Hindlimb muscle (tissue), 1 donor: ENCODE measurements at regions not wholly inside any gene's neighbourhood (a gene's known extent, or its start where the extent isn't known, plus 50 kb on each side); places are given as distances from the start of the nearest gene placed in this dataset.
A peak's percentile ranks its signal among the peaks of the same experiment; 100 is the strongest.
"Not testable (repeated sequence)": the region's sequence is repeated elsewhere in the genome, so short reads cannot be mapped to it uniquely, and the experiment has no call there.

Source experiments
- DNase-seq: peaks from one replicate; pipeline ENCODE4 v3.0.0-alpha.2; 2013

DNA sequence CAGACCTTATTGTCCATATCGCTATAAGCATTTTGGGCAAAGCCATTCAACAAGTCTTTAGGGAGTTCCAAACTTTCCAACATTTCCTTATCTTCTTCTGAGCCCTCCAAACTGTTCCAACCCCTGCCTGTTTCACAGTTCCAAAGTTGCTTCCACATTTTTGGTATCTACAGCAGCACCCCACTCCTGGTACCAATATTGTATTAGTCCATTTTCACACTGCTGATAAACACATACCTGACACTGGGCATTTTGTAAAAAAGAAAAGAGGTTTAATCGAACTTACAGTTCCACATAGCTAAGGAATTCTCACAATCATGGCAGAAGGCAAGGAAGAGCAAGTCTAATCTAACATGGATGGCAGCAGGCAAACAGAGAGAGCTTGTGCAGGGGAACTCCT lies 834.1 kb upstream of the GBE1 start:
- DNase-seq, result no peak

DNA sequence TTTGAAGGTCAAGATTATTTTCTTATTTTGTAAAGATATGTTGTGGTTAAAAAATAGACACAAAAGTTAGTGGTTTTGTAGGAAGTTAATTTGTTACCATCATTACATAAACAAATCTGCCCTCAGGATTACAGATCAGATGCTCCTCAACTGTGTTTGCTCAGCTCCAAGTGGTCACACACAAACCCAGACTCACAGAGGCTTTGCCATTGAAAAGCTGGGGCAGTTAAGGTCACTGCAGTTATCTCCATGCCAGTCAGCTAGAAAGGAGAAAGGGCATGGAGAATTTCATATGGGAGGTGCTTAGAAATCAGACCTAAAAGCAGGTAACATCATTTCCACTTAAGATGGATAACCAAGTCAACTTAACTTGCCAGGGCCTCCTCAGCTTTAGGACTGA lies 825.7 kb upstream of the GBE1 start:
- DNase-seq, result no peak

DNA sequence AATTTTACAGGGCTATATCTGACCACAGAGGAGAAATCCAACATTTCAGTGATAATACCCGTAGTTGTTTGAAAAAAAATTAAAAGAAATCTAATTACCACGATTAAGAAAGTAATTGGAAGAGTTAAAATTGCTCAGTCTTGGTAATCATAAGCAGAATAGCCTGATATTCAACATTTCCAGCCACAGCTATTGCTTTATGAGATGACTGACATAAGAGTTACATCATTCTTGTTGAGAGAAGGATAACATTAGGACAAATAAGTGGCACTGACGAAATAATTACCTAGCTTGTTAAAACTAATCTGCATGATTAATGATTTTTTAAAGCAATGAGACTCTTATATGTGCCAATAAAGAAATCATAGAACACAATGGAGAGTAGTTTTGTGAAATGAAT lies 825.0 kb upstream of the GBE1 start:
- DNase-seq, result no peak

DNA sequence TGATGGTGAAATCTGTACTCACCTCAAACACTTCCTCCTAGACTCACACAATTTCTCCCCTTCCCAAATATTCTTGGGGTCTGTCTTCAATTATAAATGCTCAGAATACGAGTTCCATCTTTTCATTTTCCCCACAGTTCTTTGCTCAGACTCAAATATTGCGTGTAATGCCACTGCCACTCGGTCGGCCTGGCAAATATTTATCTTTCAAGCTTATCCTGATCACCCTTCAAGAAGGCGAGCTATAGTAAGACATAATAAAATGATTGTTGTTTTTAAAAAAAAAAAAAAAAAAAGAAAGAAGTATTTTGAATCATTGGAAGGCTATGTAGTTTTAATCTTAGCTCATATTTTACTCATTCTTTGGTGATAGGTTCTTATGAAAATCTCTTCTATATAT lies 824.6 kb upstream of the GBE1 start:
- not testable (repeated sequence) for DNase-seq

DNA sequence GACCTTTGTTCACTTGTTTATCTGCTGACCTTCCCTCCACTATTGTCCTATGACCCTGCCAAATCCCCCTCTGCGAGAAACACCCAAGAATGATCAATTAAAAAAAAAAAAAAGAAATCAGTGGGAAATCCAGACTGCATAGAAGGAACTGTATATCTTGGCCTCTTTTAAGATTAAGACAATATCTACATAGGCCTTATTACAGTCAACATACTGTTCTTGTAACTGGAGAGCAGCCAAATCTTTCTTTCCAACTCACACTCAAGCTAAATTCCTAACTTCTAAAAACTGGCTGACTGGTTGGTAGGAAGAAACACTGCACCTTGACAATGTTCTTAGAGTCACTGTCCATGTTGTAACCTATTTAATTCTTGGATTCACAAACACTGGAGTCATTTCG lies 824.1 kb upstream of the GBE1 start:
- DNase-seq, result not testable (repeated sequence)

DNA sequence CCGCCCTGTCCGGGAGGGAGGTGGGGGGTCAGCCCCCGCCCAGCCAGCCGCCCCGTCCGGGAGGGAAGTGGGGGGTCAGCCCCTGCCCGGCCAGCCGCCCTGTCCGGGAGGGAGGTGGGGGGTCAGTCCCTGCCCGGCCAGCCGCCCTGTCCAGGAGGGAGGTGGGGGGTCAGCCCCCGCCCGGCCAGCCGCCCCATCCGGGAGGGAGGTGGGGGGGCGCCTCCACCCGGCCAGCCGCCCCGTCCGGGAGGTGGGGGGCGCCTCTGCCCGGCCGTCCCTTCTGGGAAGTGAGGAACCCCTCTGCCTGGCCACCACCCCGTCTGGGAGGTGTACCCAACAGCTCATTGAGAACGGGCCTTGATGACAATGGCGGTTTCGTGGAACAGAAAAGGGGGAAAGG lies 823.4 kb upstream of the GBE1 start:
- not testable (repeated sequence) for DNase-seq

DNA sequence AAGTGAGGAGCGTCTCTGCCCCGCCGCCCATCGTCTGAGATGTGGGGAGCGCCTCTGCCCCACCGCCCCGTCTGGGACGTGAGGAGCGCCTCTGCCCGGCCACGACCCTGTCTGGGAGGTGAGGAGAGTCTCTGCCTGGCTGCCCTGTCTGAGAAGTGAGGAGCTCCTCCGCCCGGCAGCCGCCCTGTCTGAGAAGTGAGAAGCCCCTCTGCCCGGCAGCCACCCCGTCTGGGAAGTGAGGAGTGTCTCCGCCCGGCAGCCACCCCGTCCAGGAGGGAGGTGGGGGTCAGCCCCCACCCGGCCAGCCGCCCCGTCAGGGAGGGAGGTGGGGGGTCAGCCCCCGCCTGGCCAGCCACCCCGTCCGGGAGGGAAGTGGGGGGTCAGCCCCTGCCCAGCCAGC lies 823.0 kb upstream of the GBE1 start:
- not testable (repeated sequence) for DNase-seq

DNA sequence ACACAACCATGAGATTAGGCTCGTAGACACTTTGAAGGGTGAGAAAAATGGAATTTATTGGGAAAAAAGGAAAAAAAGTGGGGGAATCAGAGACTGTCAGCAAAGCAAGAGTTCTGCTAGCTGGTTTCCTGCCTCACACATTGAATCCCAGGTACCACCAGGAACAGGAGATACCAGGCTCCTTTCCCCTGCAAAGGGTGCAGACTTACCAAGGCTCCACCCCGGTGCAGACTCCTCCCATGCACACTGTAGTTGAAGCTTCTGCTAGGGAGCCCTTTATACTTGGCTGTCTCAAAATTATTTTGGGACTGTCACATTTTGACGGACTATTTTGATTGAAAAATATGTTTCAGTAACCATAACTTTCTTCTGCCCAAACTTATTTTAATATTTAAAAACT lies 819.9 kb upstream of the GBE1 start:
- DNase-seq, result no peak

DNA sequence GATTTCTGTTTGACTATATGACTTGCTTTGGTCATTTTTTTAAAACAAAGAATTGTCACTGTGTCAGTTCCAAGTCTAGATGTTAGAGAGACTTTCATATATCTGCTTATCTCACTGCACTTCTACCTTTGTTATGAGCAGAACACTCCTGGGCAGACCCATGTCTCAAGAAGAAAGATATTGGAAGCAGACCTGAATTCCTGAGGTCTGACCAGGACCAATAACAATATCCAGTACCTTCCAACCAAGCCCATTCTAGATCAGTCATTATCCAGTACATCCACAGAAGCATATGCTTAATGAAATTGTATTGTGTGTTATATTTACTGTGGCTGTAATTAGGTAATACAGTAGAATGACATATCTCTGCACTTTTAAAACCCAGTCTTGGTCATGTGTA lies 811.3 kb upstream of the GBE1 start:
- no peak for DNase-seq

DNA sequence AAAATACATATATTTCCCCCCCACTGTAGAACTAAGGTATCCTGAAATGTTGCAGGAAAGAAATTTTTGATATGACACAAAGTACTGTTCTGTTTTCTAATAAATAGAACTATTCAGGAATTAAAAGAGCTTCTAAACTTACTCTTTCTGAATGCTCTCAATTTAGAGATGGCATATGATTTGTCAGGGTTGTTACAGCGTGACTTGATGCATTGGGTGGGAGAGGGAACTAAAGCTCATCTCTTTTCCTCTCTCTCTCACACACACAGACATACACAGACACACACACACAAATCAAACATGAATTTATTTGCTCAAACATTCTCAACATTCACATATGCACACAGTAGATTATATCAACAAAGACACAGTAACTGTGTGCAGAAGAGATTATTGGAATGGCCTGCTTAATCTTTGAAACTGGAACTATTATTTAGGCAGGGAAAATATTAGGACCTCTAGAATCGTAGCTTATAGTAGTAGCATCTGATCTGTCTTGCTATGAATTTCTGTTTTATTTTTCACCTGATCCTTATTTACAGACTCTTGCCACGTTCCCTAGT lies 807.4 kb upstream of the GBE1 start:
- DNase-seq, result no peak

DNA sequence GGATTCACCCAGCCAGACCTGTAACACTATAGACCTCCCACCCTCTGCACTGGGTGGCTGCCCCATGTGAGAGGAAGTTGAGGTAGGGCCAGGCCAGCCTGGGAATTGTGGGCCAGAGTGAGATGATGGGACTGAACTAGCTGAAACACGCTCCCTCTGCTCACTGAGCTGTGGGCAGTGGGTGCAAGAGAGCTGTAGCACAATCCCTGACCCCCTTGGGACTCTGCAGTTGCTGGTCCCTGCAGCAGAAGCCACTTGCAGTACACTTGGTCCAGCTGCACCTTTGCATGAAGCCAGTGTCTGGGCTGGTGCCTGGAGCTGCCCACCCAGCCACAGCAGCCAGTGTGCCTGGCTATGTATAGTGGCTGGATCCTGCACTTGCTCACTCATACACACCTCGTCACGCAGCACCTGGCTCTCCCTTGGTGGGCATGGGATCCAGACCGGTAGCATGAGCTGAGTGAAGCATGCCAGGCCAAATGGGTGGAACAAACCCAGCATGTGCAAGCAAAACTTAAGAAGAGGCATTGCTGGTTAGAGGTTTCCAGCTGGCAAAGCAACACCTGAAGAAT lies 805.7 kb upstream of the GBE1 start:
- DNase-seq, result no peak

DNA sequence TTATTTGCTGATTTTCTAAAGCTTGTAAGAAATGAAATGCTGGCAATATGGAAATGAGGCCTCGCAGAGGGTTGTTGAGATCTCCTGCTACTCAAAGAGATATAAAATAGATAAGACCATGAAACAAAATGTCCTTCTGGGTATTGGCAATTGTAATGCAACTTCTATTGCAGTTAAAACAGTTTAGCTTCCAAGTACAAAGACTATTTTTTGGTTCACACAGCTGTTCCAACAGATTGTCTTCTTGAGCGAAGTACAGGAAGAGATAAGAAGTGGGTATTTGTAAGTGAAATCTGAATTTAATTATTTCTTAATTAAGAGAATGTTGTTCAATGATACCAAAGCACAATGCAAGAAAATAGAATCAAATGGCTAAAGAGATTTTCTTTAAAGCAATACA lies 801.5 kb upstream of the GBE1 start:
- DNase-seq, result no peak

DNA sequence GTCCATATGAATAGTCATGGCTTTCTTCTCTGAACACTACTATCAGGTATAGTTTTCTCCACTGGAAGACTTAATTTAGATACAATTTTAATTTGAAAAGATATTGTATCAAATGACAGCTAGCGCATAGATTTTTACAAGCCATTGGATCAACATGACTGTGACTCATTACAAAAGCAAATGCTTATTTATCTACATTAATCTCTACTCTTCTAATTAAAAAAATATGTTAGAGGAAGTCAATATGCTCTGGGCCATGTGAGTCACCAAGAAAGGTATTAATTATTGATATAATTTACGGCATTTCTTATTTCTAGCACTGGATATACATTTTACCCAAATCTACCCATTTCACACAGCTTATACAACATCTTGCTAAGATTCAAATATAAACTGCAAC lies 800.3 kb upstream of the GBE1 start:
- no peak for DNase-seq

DNA sequence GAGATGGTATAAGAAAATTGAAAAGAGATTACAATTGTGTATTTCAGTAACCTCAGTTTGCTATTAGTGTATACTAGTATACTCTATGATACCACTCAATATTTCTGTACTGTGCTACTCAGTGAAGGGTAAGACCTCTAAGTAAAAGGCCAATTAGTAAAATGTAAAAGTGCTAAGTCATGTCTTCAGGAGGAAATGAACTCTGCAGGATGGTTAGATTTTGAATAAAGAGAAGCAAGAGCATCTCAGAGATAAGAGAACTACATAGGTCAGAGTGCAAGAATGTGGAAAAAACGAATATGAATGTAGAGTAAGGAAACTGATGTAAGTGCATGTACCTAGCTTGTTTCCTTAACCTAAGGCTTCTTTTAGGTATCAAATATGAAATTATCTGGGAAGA lies 796.6 kb upstream of the GBE1 start:
- no peak for DNase-seq

DNA sequence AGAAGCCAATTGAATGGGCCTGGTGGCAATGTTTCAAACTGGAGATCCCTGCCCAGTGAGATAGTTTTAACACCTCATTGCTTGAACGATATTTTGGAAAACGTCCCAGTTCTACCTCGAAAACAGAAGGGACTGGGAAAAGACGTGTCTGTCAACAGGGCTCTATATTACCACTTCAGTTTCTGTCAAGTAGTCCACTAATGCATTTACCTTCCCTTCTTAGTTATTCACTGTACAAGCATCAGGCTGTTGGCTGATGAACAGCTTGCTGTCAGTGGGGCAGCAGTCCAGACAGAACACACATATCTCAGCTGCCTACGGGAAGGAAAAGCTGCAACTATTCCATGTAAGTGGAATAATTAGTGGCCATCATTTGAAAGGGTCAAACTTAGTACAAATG lies 794.7 kb upstream of the GBE1 start:
- DNase-seq, result peak; percentile 43

DNA sequence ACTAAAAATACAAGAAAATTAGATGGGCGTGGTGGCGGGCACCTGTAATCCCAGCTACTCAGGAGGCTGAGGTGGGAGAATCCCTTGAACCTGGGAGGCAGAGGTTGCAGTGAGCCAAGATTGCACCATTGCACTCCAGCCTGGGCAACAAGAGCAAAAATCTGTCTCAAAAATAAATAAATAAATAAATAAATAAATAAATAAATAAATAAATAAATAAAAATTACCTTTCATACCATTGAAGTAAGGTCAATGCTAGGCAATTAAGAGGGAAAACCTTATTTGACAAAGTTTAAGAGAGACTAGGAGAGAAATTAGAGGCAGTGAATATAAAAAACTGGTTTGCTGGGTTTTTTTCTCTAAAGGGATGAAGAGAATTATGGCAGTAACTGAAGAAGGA lies 781.1 kb upstream of the GBE1 start:
- DNase-seq, result not testable (repeated sequence)

DNA sequence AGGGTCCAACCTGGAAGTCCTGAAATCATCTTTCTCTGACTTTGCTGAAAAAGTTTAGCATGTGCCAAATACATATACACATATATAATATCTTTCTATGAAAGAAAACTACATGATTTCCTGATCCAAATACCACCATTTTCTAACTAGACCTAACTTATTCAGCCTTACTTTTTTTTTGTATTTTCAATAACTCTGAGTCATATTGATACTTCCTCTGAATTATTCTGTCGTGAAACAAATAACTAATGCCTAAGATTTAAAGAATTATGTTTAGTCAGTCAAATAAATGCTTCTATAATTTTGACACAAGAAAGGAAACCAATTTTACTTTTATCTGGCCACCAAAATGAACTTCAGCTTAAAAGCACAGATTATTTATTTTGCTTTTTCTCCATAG lies 760.2 kb upstream of the GBE1 start:
- no peak for DNase-seq

DNA sequence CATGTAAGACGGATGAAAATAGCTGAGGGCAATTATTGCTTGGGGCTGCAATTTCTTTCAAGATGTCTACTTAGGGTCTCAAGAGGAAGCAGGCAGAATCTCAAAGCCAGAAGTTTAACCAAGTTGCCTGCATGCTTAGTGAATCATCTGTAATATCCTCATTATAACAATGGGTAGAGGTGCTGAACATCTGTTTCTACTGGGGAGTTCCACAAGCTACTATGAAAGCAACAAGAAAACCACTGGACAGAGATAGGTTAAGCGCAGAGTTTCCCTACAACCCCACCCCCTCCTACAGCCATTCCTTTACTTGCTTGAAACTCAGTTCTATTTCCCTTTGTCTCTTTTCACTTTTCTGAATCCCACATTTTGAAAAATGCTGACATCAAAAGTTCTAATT lies 759.4 kb upstream of the GBE1 start:
- DNase-seq, result no peak

DNA sequence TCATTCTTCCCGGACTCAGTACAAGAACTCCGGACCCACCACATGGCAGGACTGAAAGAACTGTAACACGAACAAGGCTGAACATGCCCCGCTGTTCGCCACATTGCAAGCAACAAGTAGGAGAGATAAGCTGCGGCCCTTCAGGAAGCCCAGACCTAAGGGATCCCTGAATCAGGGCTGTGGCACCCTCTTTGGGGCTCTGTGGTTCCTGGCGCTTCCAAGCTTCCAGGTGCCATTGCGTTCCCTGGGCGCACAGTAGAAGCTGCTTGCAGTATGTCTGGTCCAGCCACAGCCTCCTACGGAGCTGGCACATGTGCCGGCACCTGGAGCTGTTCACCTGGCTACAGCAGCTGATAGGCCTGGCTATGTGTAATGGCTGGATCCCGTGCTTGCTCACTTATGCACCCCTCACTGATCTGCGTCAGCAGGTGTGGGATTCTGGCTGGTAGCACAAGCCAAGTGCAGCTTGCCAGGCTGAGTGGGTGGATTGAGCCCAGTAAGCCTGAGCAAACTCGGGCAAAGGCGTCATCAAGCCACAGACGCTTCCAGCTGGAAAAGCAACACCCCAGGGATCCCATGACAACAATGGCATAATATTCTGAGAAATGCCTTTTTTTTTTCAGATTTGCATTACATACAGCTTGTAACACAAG lies 748.6 kb upstream of the GBE1 start:
- no peak for DNase-seq

DNA sequence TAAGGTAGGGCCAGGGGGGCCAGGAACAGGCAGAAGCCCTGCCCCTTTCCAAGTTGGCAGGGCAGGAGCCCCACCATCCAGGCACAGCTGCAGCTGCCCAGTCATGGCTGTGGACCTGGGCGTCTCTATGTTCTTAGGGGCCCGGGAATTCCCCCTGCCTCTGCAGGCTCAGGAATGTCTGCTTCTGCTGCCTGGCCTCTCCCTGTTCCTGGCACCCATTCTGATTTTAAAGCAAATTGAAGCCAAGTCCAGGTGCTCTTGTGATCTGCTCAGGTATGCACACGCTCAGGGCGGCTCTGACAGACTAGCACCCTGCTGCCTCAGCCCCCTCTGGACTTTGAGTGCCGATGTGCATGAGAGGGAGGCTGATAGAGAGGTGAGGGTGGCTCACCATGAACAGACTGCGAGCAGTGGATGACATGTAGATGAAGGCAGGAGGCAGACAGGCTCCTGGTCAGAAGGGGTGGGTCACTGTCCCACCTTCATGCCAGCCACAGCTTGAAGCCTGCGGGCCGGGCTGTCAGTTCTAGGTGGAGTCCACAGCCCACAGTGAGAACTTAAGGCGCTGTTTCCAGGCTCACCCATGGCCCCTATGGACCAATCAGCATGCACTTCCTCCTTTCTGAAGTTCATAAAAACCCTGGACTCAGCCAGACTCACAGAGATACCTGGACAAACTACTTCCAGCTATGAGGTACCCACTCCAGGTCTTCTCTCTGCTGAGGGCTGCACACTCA lies 747.8 kb upstream of the GBE1 start:
- DNase-seq, result no peak

DNA sequence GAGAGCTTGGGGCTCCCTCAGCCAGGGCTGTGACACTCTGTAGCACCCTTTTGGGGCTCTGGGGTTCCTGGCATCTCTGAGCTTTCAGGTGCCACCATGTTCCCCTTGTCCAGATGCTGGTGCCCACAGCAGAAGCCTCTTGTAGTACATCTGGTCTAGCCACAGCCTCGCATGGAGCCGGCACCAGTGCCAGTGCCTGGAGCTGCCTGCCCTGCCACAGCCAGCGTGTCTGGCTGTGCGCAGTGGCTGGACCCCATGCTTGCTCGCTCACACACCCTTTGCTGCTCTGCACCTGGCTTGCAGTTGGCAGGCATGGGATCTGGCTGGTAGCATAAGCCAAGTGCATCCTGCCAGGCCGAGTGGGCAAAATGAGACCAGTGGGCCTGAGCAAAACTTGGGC lies 744.8 kb upstream of the GBE1 start:
- no peak for DNase-seq

DNA sequence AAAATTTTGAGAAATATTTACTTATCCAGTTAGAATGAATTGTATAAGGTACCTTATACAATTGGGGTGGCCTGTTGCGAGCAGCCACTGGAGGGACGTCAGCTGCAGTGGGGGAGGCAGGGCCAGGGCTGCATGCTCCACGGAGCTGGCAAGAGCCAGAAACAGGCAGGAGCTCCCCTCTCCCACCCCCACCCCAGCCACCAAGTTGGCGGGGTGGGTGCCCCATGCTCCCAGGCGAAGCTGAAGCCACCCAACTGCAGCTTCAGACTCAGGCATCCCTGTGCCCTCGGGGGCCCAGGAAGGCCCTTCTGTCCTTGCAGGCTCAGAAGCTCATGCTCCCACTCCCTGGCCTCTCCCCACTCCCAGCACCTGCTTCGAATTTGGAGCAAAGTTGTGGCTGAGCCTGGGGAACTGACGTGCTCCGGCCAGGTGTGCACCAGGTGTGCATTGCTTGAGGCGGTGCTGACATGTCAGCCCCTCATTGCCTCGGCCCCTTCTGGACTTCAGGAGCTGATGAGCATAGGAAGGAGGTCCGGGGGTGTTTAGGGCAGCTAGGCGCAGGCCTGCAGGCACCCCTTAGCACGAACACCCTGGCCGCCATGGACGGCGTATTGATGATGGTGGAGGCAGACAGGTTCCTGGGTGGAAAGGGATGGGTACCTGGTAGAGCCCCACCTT lies 743.8 kb upstream of the GBE1 start:
- DNase-seq, result no peak

DNA sequence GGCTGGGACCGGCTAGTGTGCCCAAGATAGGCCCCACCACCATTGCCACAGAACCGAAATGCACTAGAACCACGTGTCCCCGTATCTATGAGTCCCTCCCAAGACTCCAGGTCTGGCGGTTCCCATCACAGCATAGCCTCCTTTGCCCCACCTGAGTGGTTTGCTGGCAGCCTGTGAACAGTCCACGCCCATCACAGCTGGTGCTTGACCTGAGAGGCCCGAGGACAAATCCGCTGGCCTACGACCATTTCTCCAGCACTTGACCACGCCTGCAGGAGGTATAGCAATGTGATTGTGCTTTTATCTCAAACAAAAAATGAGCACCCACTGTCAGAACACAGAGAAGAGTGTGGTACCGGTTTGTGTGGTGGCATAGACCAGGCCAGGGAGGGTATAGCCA lies 736.7 kb upstream of the GBE1 start:
- no peak for DNase-seq
